22Rv1 (cell line): ENCODE measurements at regions not wholly inside any gene's neighbourhood (a gene's known extent, or its start where the extent isn't known, plus 50 kb on each side); places are given as distances from the start of the nearest gene placed in this dataset.

Source experiments
- ZFX ChIP-seq: fragments of 450-650 bp; IDR thresholded peaks from 2 replicates; pipeline ENCODE4 v1.6.1; 2017; ENCODE audit warnings: antibody characterized with exemption, borderline replicate concordance
- TF ChIP-seq, protein P1 (sequence below): fragments of 450-650 bp; IDR thresholded peaks from 2 replicates; pipeline ENCODE4 v1.5.1; 2017; ENCODE audit warnings: mild to moderate bottlenecking

DNA sequence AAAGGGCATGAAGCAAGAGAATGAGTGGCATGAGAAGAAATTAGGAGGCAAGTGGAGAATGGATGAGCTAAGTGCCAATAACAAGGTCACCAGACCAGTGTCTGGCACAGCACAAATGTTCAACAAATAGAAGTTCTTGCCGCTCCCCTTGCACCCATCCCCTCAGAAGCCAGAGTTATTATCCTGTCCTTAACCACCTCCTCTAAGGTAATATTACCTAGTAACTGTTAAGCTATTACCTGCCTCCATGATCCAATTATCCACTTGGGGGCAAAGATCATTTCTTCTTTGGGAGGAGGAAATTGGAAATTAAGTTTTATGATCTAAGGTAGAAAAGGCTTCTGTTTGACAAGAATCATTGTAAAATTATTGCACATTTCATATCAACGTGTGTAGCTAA lies 133.8 kb downstream of the FOXA2 start:
- TF ChIP-seq, protein P1, sequence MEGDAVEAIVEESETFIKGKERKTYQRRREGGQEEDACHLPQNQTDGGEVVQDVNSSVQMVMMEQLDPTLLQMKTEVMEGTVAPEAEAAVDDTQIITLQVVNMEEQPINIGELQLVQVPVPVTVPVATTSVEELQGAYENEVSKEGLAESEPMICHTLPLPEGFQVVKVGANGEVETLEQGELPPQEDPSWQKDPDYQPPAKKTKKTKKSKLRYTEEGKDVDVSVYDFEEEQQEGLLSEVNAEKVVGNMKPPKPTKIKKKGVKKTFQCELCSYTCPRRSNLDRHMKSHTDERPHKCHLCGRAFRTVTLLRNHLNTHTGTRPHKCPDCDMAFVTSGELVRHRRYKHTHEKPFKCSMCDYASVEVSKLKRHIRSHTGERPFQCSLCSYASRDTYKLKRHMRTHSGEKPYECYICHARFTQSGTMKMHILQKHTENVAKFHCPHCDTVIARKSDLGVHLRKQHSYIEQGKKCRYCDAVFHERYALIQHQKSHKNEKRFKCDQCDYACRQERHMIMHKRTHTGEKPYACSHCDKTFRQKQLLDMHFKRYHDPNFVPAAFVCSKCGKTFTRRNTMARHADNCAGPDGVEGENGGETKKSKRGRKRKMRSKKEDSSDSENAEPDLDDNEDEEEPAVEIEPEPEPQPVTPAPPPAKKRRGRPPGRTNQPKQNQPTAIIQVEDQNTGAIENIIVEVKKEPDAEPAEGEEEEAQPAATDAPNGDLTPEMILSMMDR: no peak
- TF ChIP-seq ZFX: no peak
